Smooth muscle cell (in vitro differentiated cells): ENCODE measurements at regions not wholly inside any gene's neighbourhood (a gene's known extent, or its start where the extent isn't known, plus 50 kb on each side); places are given as distances from the start of the nearest gene placed in this dataset.

ENCODE experiments used
- DNase-seq: peaks from one replicate; lab custom pipeline; 2025; ENCODE audit not compliant: unreplicated experiment; lab: John Stamatoyannopoulos, UW
- H2AFZ ChIP-seq: fragments of 200-600 bp; sonication (generic); 2 replicates; pipeline ENCODE4 v1.6.0; 2016; ENCODE audit warnings: antibody characterized with exemption, low read depth, mild to moderate bottlenecking
- H3F3A ChIP-seq: fragments of 200-600 bp; sonication (generic); 2 replicates; pipeline ENCODE4 v1.6.0; 2017; ENCODE audit warnings: antibody characterized with exemption, low read depth
- H3K27ac ChIP-seq: fragments of 200-600 bp; sonication (generic); 2 replicates; pipeline ENCODE4 v1.5.1; 2016; ENCODE audit warnings: low read depth, mild to moderate bottlenecking
- H3K27me3 ChIP-seq: fragments of 200-600 bp; sonication (generic); 2 replicates; pipeline ENCODE4 v1.6.1; 2016; ENCODE audit warnings: low read depth, mild to moderate bottlenecking
- H3K36me3 ChIP-seq: fragments of 200-600 bp; sonication (generic); 2 replicates; pipeline ENCODE4 v1.5.1; 2016; ENCODE audit warnings: low read depth
- H3K4me1 ChIP-seq: fragments of 200-600 bp; sonication (generic); 2 replicates; pipeline ENCODE4 v1.5.1; 2016; ENCODE audit warnings: low read depth
- H3K4me2 ChIP-seq: fragments of 200-600 bp; sonication (generic); 2 replicates; pipeline ENCODE4 v1.6.0; 2016; ENCODE audit warnings: mild to moderate bottlenecking
- H3K4me3 ChIP-seq: fragments of 200-600 bp; sonication (generic); 2 replicates; pipeline ENCODE4 v1.5.1; 2016; ENCODE audit warnings: mild to moderate bottlenecking
- H3K79me2 ChIP-seq: fragments of 200-600 bp; sonication (generic); 2 replicates; pipeline ENCODE4 v1.6.0; 2016; ENCODE audit warnings: low read depth, mild to moderate bottlenecking
- H3K9ac ChIP-seq: fragments of 200-600 bp; sonication (generic); 2 replicates; pipeline ENCODE4 v1.6.0; 2016; ENCODE audit warnings: low read depth
- H3K9me3 ChIP-seq: fragments of 200-600 bp; sonication (generic); replicated peaks from 2 replicates; pipeline ENCODE4 v1.5.1; 2016; ENCODE audit warnings: low read depth
- H4K20me1 ChIP-seq: fragments of 200-600 bp; sonication (generic); 2 replicates; pipeline ENCODE4 v1.6.0; 2016; ENCODE audit warnings: low read depth
- CTCF ChIP-seq: fragments of 200-600 bp; sonication (generic); IDR thresholded peaks from 2 replicates; pipeline ENCODE4 v1.5.1; 2017; ENCODE audit warnings: borderline replicate concordance, mild to moderate bottlenecking, antibody characterized with exemption; ENCODE audit not compliant: insufficient read depth, poor library complexity, severe bottlenecking
- WGBS: methylation state at CpG from one replicate; pipeline ENCODE4 v1.1.7; 2016; ENCODE audit warnings: low lambda C conversion rate; 5-methylcytosine and 5-hydroxymethylcytosine counted together

DNA sequence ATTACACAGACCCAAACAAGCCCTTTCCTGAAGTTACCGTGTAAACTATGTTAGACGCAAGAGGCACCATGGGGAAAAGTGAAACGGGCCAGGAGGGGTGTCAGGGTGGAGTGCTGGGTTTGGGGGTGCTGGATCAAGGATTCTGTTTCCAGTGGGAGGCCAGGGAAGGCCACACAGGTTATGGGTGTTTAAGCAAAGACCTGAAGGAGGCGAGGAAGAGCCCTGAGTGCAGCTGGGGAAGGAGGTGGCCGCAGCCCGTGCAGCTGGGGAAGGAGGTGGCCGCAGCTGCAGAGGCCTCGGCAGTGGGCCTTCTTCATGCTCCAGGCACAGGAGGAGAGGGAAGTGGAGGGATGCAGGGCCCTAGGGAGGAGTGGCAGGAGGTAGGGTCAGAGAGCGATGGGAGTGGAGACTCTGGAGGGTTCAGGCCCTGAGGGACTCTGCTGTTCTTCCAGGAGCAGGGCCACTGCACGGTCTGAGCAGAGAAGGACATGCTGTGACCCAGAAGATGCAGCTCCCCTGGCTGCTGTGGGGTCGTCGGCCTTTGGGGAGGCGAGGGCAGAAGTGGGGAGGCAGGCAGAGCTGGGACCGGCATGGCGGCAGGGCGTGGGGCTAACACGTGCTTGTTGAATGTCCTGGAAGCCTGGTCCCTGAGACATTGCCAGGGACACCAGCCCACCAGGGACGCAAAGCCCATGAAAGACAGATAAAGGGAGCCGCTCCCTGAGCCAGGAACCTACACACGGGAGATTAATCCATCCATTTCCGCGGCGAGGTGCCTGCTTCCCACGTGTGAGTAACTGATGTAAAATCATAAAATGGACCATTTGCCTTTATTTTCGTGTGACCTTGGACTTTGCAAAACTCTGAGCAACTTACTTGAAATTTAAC is 1049.1 kb downstream of the BRD1 start:
- Histone ChIP-seq H2AFZ (no peak overlapping the region), H3K9ac (no peak overlapping the region), H4K20me1 (no peaks in the 10 kb centered on the region), H3K4me3 (no peak overlapping the region), H3K79me2 (no peaks in the 10 kb centered on the region), H3K9me3 (no peaks in the 10 kb centered on the region), H3K27me3 (no peaks in the 10 kb centered on the region), H3K36me3 (no peaks in the 10 kb centered on the region), H3K4me1 (no peaks in the 10 kb centered on the region), H3K4me2 (no peak overlapping the region), H3F3A (no peaks in the 10 kb centered on the region), H3K27ac (no peak overlapping the region)
- WGBS = 91% methylated on average over 25 of the region's 25 CpGs
- no peak for DNase-seq
- TF ChIP-seq CTCF = no peak

DNA sequence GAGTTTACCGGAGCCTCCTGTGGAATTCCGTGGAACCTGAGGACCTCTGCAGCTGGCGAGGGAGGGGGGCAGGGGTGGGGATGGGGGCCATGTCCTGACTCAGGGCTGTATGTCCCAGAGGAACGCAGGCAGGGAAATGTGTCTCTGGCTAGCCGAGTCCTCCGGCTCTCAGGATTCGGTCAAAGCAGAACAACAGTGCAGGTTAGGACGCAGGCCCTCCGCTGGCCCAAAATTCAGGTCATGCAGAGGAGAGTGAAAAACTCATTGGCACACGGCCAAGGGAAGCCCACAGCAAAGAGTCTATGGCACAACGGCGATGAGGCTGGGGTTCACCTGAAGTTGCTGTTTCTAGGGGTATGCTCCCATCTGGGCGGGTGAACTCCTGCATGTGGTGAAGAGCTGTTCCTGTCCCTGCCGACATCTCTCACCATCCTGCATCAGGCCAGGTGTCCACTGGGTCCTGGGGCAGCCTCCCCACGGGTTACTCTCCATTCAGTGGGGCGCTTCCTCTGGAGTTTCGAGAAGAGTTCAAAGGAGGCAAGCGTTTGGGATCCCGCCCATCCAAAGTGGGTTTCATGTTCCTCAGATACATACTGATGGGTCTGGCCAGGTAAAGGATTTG is 1055.3 kb downstream of the BRD1 start:
- 82% methylated on average over 19 of the region's 19 CpGs for WGBS
- Histone ChIP-seq H3K27me3 (no peaks in the 10 kb centered on the region), H3F3A (no peaks in the 10 kb centered on the region), H3K36me3 (no peaks in the 10 kb centered on the region), H3K4me3 (no peak overlapping the region), H2AFZ (no peak overlapping the region), H3K9me3 (no peaks in the 10 kb centered on the region), H3K4me1 (no peaks in the 10 kb centered on the region), H3K27ac (no peak overlapping the region), H3K4me2 (no peak overlapping the region), H4K20me1 (no peaks in the 10 kb centered on the region), H3K79me2 (no peaks in the 10 kb centered on the region), H3K9ac (no peak overlapping the region)
- no peak for DNase-seq
- TF ChIP-seq CTCF = no peak

GRCh38 chr22:48765595-48765994 is 1062.1 kb downstream of the BRD1 start:
- Histone ChIP-seq H3K9me3 (no peaks in the 10 kb centered on the region), H3K4me3 (no peak overlapping the region), H3K4me2 (no peak overlapping the region), H3K4me1 (no peaks in the 10 kb centered on the region), H4K20me1 (no peaks in the 10 kb centered on the region), H3F3A (no peaks in the 10 kb centered on the region), H3K9ac (no peak overlapping the region), H3K27me3 (no peaks in the 10 kb centered on the region), H3K27ac (no peak overlapping the region), H2AFZ (no peak overlapping the region), H3K79me2 (no peaks in the 10 kb centered on the region), H3K36me3 (no peaks in the 10 kb centered on the region)
- WGBS = 87% methylated on average over 5 of the region's 5 CpGs
- TF ChIP-seq CTCF = no peak
- DNase-seq = no peak

GRCh38 chr22:48761546-48761945 is 1066.1 kb downstream of the BRD1 start:
- no peak overlapping the region for H2AFZ ChIP-seq
- TF ChIP-seq CTCF = no peak
- H3K4me1 ChIP-seq = no peaks in the 10 kb centered on the region
- H3K27me3 ChIP-seq = no peaks in the 10 kb centered on the region
- no peaks in the 10 kb centered on the region for H3F3A ChIP-seq
- H3K4me3 ChIP-seq = no peak overlapping the region
- 94% methylated on average over 14 of the region's 14 CpGs for WGBS
- H3K9me3 ChIP-seq = no peaks in the 10 kb centered on the region
- no peak overlapping the region for H3K27ac ChIP-seq
- H4K20me1 ChIP-seq = no peaks in the 10 kb centered on the region
- no peak overlapping the region for H3K9ac ChIP-seq
- H3K36me3 ChIP-seq = no peaks in the 10 kb centered on the region
- no peaks in the 10 kb centered on the region for H3K79me2 ChIP-seq
- no peak for DNase-seq
- no peak overlapping the region for H3K4me2 ChIP-seq
